A673 (cell line): ENCODE measurements at regions not wholly inside any gene's neighbourhood (a gene's known extent, or its start where the extent isn't known, plus 50 kb on each side); places are given as distances from the start of the nearest gene placed in this dataset.

ENCODE experiments used
- CTCF ChIP-seq: fragments of 300-800, 200-600 bp; sonication (generic); conservative IDR thresholded peaks from 2 replicates; pipeline ENCODE4 v1.5.1; 2017; ENCODE audit warnings: low read depth, mild to moderate bottlenecking, antibody characterized with exemption, low read length, moderate library complexity, mixed read lengths
- EZH2 ChIP-seq: fragments of 200-600 bp; sonication (generic); IDR thresholded peaks from 2 replicates; pipeline ENCODE4 v1.6.1; 2017; ENCODE audit warnings: borderline replicate concordance, low read depth, mild to moderate bottlenecking, mixed read lengths, antibody characterized with exemption, low read length; ENCODE audit not compliant: poor library complexity, severe bottlenecking

DNA sequence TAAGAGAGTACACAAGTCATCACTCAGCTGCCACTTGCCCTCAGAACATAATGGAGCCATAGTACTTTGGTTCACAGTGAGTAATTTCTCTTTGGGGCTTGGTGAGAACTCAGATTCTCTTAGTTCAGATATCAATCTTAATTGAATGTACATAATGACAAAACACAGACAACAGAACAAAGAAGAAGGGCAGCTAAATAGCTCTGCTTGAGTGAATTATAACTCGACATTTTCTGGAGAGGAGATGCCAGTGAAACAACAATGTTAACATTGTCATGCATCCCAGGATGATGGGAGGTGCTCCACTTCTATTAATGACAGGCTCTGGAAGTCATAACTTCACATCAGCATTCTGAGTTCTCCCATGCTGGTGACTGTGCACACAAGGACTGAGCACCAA is 508.1 kb downstream of the TMEM135 start:
- TF ChIP-seq EZH2, result no peak
- TF ChIP-seq CTCF, result no peak
